DOHH2 (cell line): ENCODE measurements at regions not wholly inside any gene's neighbourhood (a gene's known extent, or its start where the extent isn't known, plus 50 kb on each side); places are given as distances from the start of the nearest gene placed in this dataset.
"Not testable (repeated sequence)": the region's sequence is repeated elsewhere in the genome, so short reads cannot be mapped to it uniquely, and the experiment has no call there.

ENCODE experiments used
- H3F3A ChIP-seq: fragments of 200-600 bp; sonication (generic), shearing (Covaris generic); 2 replicates; pipeline ENCODE4 v1.6.0; 2016; ENCODE audit warnings: antibody characterized with exemption, mild to moderate bottlenecking; ENCODE audit not compliant: control insufficient read depth, insufficient read depth
- H3K27ac ChIP-seq: fragments of 200-600 bp; sonication (generic); 2 replicates; pipeline ENCODE4 v1.5.1; 2014; ENCODE audit warnings: low read depth, mild to moderate bottlenecking, low read length, moderate library complexity
- H3K27me3 ChIP-seq: fragments of 200-600 bp; sonication (generic); 2 replicates; pipeline ENCODE4 v1.6.1; 2014; ENCODE audit warnings: mild to moderate bottlenecking, low read length, mixed read lengths; ENCODE audit not compliant: control insufficient read depth
- H3K36me3 ChIP-seq: fragments of 200-600 bp; sonication (generic); 2 replicates; pipeline ENCODE4 v1.6.1; 2014; ENCODE audit warnings: mild to moderate bottlenecking, low read length, moderate library complexity, mixed read lengths; ENCODE audit not compliant: control insufficient read depth
- H3K4me1 ChIP-seq: fragments of 200-600 bp; sonication (generic); 2 replicates; pipeline ENCODE4 v1.6.1; 2014; ENCODE audit warnings: mild to moderate bottlenecking, low read length, mixed read lengths; ENCODE audit not compliant: control insufficient read depth
- H3K4me2 ChIP-seq: fragments of 200-600 bp; sonication (generic); 2 replicates; pipeline ENCODE4 v1.6.0; 2014; ENCODE audit warnings: mild to moderate bottlenecking, low read length, moderate library complexity
- H3K4me3 ChIP-seq: fragments of 200-600 bp; sonication (generic); 2 replicates; pipeline ENCODE4 v1.5.1; 2014; ENCODE audit warnings: mild to moderate bottlenecking, low read length, mixed read lengths
- H3K79me2 ChIP-seq: fragments of 200-600 bp; sonication (generic); 2 replicates; pipeline ENCODE4 v1.6.1; 2014; ENCODE audit warnings: mild to moderate bottlenecking, low read length, mixed read lengths; ENCODE audit not compliant: control insufficient read depth
- H3K9me2 ChIP-seq: fragments of 200-600 bp; sonication (generic); replicated peaks from 2 replicates; pipeline ENCODE4 v1.6.1; 2014; ENCODE audit warnings: mild to moderate bottlenecking, low read length, mixed read lengths; ENCODE audit not compliant: control insufficient read depth
- H3K9me3 ChIP-seq: fragments of 200-600 bp; sonication (generic); 2 replicates; pipeline ENCODE4 v1.6.1; 2014; ENCODE audit warnings: antibody characterized with exemption, low read length, mixed read lengths; ENCODE audit not compliant: control insufficient read depth, insufficient read depth
- H4K20me1 ChIP-seq: fragments of 200-600 bp; sonication (generic); 2 replicates; pipeline ENCODE4 v1.6.0; 2014; ENCODE audit warnings: low read depth, mild to moderate bottlenecking, antibody characterized with exemption, low read length, moderate library complexity; ENCODE audit not compliant: control insufficient read depth, insufficient read depth
- EZH2phosphoT487 ChIP-seq: fragments of 200-600 bp; sonication (generic); IDR thresholded peaks from 2 replicates; pipeline ENCODE4 v1.6.1; 2017; ENCODE audit warnings: borderline replicate concordance, mild to moderate bottlenecking, antibody characterized with exemption, low read length, moderate library complexity, mixed read lengths
- TF ChIP-seq, protein P1 (sequence below): fragments of 200-600 bp; sonication (generic); IDR thresholded peaks from one replicate; pipeline ENCODE4 v1.5.1; 2014; ENCODE audit warnings: antibody characterized with exemption, mild to moderate bottlenecking, low read depth, low read length; ENCODE audit not compliant: poor library complexity, severe bottlenecking

GRCh38 chr2:226087051-226087450, 687.5 kb downstream of the NYAP2 start:
- H3K4me2 ChIP-seq, result no peak overlapping the region
- H3K4me3 ChIP-seq, result no peak overlapping the region
- no peaks in the 10 kb centered on the region; the same call in 1 of the 2 replicates for H3K4me1 ChIP-seq
- H3K27me3 ChIP-seq, result no peaks in the 10 kb centered on the region
- H4K20me1 ChIP-seq, result no peaks in the 10 kb centered on the region
- H3K9me3 ChIP-seq, result peaks cover 19% of the 10 kb centered on the region; the same call in 1 of the 2 replicates
- no peaks in the 10 kb centered on the region for H3K9me2 ChIP-seq
- H3F3A ChIP-seq, result no peaks in the 10 kb centered on the region
- H3K27ac ChIP-seq, result no peak overlapping the region
- H3K79me2 ChIP-seq, result no peaks in the 10 kb centered on the region
- TF ChIP-seq EZH2phosphoT487, result no peak
- TF ChIP-seq, protein P1, sequence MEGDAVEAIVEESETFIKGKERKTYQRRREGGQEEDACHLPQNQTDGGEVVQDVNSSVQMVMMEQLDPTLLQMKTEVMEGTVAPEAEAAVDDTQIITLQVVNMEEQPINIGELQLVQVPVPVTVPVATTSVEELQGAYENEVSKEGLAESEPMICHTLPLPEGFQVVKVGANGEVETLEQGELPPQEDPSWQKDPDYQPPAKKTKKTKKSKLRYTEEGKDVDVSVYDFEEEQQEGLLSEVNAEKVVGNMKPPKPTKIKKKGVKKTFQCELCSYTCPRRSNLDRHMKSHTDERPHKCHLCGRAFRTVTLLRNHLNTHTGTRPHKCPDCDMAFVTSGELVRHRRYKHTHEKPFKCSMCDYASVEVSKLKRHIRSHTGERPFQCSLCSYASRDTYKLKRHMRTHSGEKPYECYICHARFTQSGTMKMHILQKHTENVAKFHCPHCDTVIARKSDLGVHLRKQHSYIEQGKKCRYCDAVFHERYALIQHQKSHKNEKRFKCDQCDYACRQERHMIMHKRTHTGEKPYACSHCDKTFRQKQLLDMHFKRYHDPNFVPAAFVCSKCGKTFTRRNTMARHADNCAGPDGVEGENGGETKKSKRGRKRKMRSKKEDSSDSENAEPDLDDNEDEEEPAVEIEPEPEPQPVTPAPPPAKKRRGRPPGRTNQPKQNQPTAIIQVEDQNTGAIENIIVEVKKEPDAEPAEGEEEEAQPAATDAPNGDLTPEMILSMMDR, result no peak
- H3K36me3 ChIP-seq, result no peaks in the 10 kb centered on the region

- Histone ChIP-seq H3K4me2 (no peak overlapping the region), H3K27me3 (no peaks in the 10 kb centered on the region), H3F3A (no peaks in the 10 kb centered on the region), H4K20me1 (no peaks in the 10 kb centered on the region), H3K9me2 (no peaks in the 10 kb centered on the region), H3K4me3 (no peak overlapping the region), H3K79me2 (no peaks in the 10 kb centered on the region), H3K27ac (no peak overlapping the region), H3K9me3 (peaks cover 16% of the 10 kb centered on the region; the same call in 1 of the 2 replicates), H3K4me1 (no peaks in the 10 kb centered on the region; the same call in 1 of the 2 replicates), H3K36me3 (no peaks in the 10 kb centered on the region)
- TF ChIP-seq EZH2phosphoT487, result no peak
- TF ChIP-seq, protein P1, result no peak
Observed at GRCh38 chr2:226086190-226086589, 686.7 kb downstream of the NYAP2 start.

GRCh38 chr2:226085425-226085824, 685.9 kb downstream of the NYAP2 start:
- not testable (repeated sequence) for H4K20me1 ChIP-seq, H3K36me3 ChIP-seq, H3K4me3 ChIP-seq, H3K4me2 ChIP-seq, H3K4me1 ChIP-seq, H3K9me2 ChIP-seq, H3K79me2 ChIP-seq, H3K27ac ChIP-seq, H3K27me3 ChIP-seq, H3F3A ChIP-seq
- peaks cover 16% of the 10 kb centered on the region; the same call in 1 of the 2 replicates for H3K9me3 ChIP-seq

GRCh38 chr2:226080334-226080733, 680.8 kb downstream of the NYAP2 start:
- Histone ChIP-seq H3K27ac (no peak overlapping the region), H3K9me3 (peaks cover 8% of the 10 kb centered on the region; the same call in 1 of the 2 replicates), H3K36me3 (no peaks in the 10 kb centered on the region), H4K20me1 (no peaks in the 10 kb centered on the region), H3F3A (no peaks in the 10 kb centered on the region), H3K4me1 (no peaks in the 10 kb centered on the region), H3K9me2 (no peaks in the 10 kb centered on the region), H3K4me2 (no peak overlapping the region), H3K79me2 (no peaks in the 10 kb centered on the region), H3K27me3 (no peaks in the 10 kb centered on the region), H3K4me3 (no peak overlapping the region)
- TF ChIP-seq, protein P1, result no peak
- TF ChIP-seq EZH2phosphoT487, result no peak
